Gastroesophageal sphincter (tissue), 4 donors: ENCODE measurements at regions not wholly inside any gene's neighbourhood (a gene's known extent, or its start where the extent isn't known, plus 50 kb on each side); places are given as distances from the start of the nearest gene placed in this dataset.

Experiments
- ATAC-seq: fragments of 150-250 bp; one replicate; pipeline ENCODE4 v1.9.1; 2016; ENCODE audit warnings: mild to moderate bottlenecking, moderate library complexity
- H3K27ac ChIP-seq, 4 donors: fragments of 200-600 bp; sonication (generic) in 3 of 4; 1 replicate in 3 of 4; 2 replicates in 1 of 4; pipeline ENCODE4 v1.5.1; 2016 to 2019
- H3K27me3 ChIP-seq: fragments of 200-600 bp; sonication (generic); one replicate; pipeline ENCODE4 v1.5.1; 2019
- H3K36me3 ChIP-seq, 2 donors: fragments of 200-600 bp; sonication (generic); one replicate each; pipeline ENCODE4 v1.5.1; 2019; ENCODE audit warnings: control low read depth in 1 of 2
- H3K4me1 ChIP-seq, 3 donors: fragments of 200-600 bp; sonication (generic); 1 replicate in 2 of 3; 2 replicates in 1 of 3; pipeline ENCODE4 v1.5.1; 2016 to 2019; ENCODE audit warnings: control low read depth in 2 of 3
- H3K4me3 ChIP-seq, 2 donors: fragments of 200-600 bp; sonication (generic); one replicate each; pipeline ENCODE4 v1.5.1; 2019; ENCODE audit warnings: mild to moderate bottlenecking in 1 of 2, moderate library complexity in 1 of 2
- H3K9me3 ChIP-seq, 3 donors: fragments of 200-600 bp; sonication (generic); one replicate each; pipeline ENCODE4 v1.5.1; 2017 to 2019; ENCODE audit warnings: control low read depth in 2 of 3
- EP300 ChIP-seq: sonication (generic); formaldehyde crosslinking; IDR thresholded peaks from one replicate; pipeline ENCODE4 v1.6.1; 2017; ENCODE audit warnings: antibody characterized with exemption, mild to moderate bottlenecking
- POLR2A ChIP-seq, 2 donors: fragments of 450-650 bp; IDR thresholded peaks; one replicate each; pipeline ENCODE4 v1.6.1; 2017; ENCODE audit warnings: antibody characterized with exemption in 2 of 2, mild to moderate bottlenecking in 2 of 2, moderate library complexity in 1 of 2
- POLR2AphosphoS5 ChIP-seq: sonication (generic); formaldehyde crosslinking; IDR thresholded peaks from one replicate; pipeline ENCODE4 v1.6.1; 2017; ENCODE audit warnings: antibody characterized with exemption
- WGBS, 2 donors: methylation state at CpG; one replicate each; pipeline ENCODE4 v1.1.5; 2018; ENCODE audit warnings: low coverage in 1 of 2; 5-methylcytosine and 5-hydroxymethylcytosine counted together
- TF ChIP-seq, protein P1 (sequence below), 4 experiments: fragments of 200-600 bp in 2 of 4; fragments of 450-650 bp in 2 of 4; sonication (generic) in 1 of 4; IDR thresholded peaks; one replicate each; pipeline ENCODE4 v1.5.1; 2017 to 2019; ENCODE audit warnings: antibody characterized with exemption in 4 of 4, mild to moderate bottlenecking in 2 of 4, moderate library complexity in 2 of 4

- Histone ChIP-seq H3K9me3 (no peaks in the 10 kb centered on the region), H3K36me3 (no peaks in the 10 kb centered on the region), H3K4me3 (no peak overlapping the region), H3K27ac (no peak overlapping the region), H3K27me3 (no peaks in the 10 kb centered on the region), H3K4me1 (peaks cover 0 to 11% (median 0%) of the 10 kb centered on the region in 3 donors)
- TF ChIP-seq POLR2AphosphoS5 (no peak), EP300 (no peak), POLR2A (IDR thresholded peaks at IDR 0.05) (no peak)
- TF ChIP-seq, protein P1, sequence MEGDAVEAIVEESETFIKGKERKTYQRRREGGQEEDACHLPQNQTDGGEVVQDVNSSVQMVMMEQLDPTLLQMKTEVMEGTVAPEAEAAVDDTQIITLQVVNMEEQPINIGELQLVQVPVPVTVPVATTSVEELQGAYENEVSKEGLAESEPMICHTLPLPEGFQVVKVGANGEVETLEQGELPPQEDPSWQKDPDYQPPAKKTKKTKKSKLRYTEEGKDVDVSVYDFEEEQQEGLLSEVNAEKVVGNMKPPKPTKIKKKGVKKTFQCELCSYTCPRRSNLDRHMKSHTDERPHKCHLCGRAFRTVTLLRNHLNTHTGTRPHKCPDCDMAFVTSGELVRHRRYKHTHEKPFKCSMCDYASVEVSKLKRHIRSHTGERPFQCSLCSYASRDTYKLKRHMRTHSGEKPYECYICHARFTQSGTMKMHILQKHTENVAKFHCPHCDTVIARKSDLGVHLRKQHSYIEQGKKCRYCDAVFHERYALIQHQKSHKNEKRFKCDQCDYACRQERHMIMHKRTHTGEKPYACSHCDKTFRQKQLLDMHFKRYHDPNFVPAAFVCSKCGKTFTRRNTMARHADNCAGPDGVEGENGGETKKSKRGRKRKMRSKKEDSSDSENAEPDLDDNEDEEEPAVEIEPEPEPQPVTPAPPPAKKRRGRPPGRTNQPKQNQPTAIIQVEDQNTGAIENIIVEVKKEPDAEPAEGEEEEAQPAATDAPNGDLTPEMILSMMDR (IDR thresholded peaks at IDR 0.05) = no peak
- ATAC-seq = no peak
- 80% methylated on average over 1 of the region's 1 CpG; no CpG with 5 or more reads in 1 of the 2 donors for WGBS, 2 donors
Observed at GRCh38 chr2:188917632-188918031, 56.5 kb upstream of the COL3A1 start.

DNA sequence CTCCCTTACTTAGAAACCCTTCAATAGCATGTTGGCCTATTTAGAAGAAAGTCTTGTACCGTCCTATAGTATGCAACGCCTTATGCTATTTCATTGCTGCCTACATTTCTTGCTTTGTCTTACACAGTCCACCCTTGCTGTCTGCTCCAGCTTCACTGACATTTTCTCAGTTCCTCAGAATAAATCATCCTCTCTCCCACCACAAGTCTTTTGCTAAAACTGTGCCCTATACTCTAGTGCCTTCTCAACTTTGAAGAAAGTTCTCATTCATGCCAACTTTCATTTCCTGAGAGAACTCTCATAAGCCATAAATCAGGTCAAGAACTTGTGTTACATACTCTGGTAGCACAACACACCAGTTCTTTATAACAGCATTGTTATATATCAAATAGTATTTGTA is 54.3 kb upstream of the COL3A1 start:
- H3K4me1 ChIP-seq = peaks cover 0 to 11% (median 0%) of the 10 kb centered on the region in 3 donors
- no peaks in the 10 kb centered on the region for H3K27me3 ChIP-seq
- TF ChIP-seq POLR2AphosphoS5 = no peak
- no peak for TF ChIP-seq POLR2A (IDR thresholded peaks at IDR 0.05)
- no peak for TF ChIP-seq EP300
- TF ChIP-seq, protein P1 (IDR thresholded peaks at IDR 0.05) = no peak
- H3K36me3 ChIP-seq = no peaks in the 10 kb centered on the region
- 87 to 100% methylated on average over 2 of the region's 2 CpGs for WGBS, 2 donors
- H3K9me3 ChIP-seq = peaks cover 0 to 1% (median 0%) of the 10 kb centered on the region in 3 donors
- no peak overlapping the region for H3K4me3 ChIP-seq
- no peak for ATAC-seq
- H3K27ac ChIP-seq = no peak overlapping the region

GRCh38 chr2:188922191-188922590 is 52.0 kb upstream of the COL3A1 start:
- H3K4me1 ChIP-seq = peaks cover 0 to 1% (median 0%) of the 10 kb centered on the region in 3 donors
- WGBS, 2 donors = 92 to 95% methylated on average over 1 of the region's 1 CpG
- H3K27me3 ChIP-seq = no peaks in the 10 kb centered on the region
- H3K36me3 ChIP-seq = no peaks in the 10 kb centered on the region
- no peak for ATAC-seq
- TF ChIP-seq, protein P1 (IDR thresholded peaks at IDR 0.05) = no peak
- TF ChIP-seq POLR2A (IDR thresholded peaks at IDR 0.05) (no peak), POLR2AphosphoS5 (no peak), EP300 (no peak)
- H3K9me3 ChIP-seq = peaks cover 0 to 7% (median 0%) of the 10 kb centered on the region in 3 donors
- H3K4me3 ChIP-seq = no peak overlapping the region
- H3K27ac ChIP-seq = no peak overlapping the region
